ES-I3 (cell line): ENCODE measurements at regions not wholly inside any gene's neighbourhood (a gene's known extent, or its start where the extent isn't known, plus 50 kb on each side); places are given as distances from the start of the nearest gene placed in this dataset.

Experiments used
- H3K36me3 ChIP-seq: 2 replicates; pipeline ENCODE4 v1.6.1; 2013; ENCODE audit warnings: mild to moderate bottlenecking, low read length, control low read depth, moderate library complexity; ENCODE audit not compliant: insufficient read depth
- H3K4me1 ChIP-seq: 2 replicates; pipeline ENCODE4 v1.6.1; 2013; ENCODE audit warnings: mild to moderate bottlenecking, control low read depth, low read length; ENCODE audit not compliant: insufficient read depth
- H3K9ac ChIP-seq: 2 replicates; pipeline ENCODE4 v1.6.1; 2013; ENCODE audit warnings: low read depth, mild to moderate bottlenecking, low read length, moderate library complexity
- H3K9me3 ChIP-seq: 2 replicates; pipeline ENCODE4 v1.6.1; 2013; ENCODE audit warnings: mild to moderate bottlenecking, low read length, moderate library complexity; ENCODE audit not compliant: control insufficient read depth, insufficient read depth

DNA sequence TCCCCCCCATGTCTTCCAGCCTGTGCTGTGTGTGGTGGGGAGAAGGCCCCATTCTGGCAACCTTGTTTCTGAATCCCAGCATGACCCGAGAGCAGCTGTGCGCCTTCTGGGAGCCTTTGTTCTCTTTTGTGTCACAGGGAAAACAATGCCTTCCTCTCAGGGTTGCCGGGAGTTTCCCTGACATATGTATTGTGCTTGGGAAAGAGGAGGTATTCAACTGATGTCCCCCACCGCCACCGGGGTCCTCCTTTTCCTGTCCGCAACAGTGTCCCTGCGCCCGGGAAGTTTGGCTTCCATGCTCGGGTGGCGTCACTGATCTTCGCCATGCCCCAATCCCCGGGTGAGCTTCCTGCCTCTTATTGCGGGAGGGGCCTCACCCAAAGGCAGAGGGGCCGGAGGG lies 77.5 kb upstream of the ASB18 start:
- H3K9me3 ChIP-seq = no peaks in the 10 kb centered on the region
- H3K36me3 ChIP-seq = no peaks in the 10 kb centered on the region
- H3K4me1 ChIP-seq = peaks cover 16% of the 10 kb centered on the region
- H3K9ac ChIP-seq = no peak overlapping the region

DNA sequence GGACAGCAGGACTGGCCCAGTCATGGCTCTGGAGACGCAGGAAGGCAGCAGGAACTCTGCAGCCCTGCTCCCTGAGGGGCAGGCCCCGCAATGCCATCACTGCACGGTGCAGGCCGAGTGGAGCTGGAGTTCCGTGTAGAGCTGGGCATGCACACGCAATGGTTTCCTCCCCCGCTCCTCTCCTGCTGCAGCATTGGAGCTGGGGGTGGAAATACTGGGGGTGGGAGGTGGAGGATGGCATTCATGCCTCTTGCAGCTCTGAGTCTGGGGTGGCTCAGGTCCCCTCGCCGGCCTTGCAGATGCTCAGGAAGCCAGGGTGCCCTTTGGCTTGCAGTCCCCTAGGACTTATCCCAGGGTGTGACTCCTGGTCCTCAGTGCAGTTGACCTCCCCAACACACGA lies 78.3 kb upstream of the ASB18 start:
- Histone ChIP-seq H3K36me3 (no peaks in the 10 kb centered on the region), H3K4me1 (peaks cover 16% of the 10 kb centered on the region), H3K9me3 (no peaks in the 10 kb centered on the region), H3K9ac (no peak overlapping the region)

DNA sequence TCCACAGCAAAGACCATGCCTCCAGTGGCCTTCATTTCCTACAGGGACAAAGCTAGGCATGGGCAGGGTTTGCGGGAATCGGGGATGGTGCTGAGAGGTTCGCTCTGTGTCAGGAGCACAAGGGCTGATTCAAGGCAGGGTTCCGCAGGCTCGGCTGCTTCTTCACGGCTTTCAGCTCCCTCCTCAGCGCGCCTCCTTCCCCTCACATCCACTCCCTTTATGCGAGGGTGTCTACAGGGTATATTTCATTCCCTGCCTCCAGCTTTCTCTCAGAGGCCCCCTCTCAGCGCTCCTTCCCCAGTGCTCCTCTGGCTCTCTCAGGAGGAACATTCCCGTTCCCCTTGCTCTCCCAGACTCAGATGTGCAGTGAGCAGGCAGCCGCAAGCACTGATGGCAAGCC lies 78.7 kb upstream of the ASB18 start:
- H3K4me1 ChIP-seq = peaks cover 16% of the 10 kb centered on the region
- H3K36me3 ChIP-seq = no peaks in the 10 kb centered on the region

DNA sequence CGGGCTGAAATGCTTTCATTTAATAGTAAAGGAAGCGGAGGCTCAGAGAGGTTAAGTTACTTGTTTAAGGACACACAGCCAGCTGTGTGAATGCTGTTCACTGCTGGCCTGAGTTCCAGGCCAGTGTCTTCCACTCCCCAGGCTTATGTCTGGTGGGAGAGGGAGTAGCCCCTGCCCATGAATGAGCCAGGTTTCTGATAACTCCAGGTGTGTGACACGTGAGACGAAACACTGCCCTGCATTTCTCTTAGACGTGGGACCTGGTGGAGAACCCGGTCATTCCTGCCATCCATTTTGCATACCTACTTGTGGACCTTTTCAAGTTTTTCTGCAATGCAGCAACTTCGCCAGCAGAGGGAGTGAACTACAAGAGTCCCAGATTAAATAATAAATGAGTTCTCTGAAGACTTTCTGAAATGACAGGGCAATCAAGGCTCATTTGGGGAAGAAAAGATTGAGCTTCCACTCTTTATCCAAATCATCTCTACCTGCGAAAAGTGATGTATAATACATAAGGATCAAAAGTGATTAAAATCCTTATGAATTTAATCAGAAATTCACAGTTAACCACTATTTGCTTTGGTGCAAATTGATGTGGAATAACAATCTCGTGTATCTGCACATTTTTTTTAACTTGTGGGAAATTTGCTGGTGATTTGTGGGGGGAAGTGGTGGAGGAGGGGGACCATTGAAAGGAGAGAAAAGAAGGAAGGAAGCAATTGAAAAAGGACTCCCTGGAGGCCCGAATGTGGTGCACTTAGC lies 79.4 kb upstream of the ASB18 start:
- Histone ChIP-seq H3K4me1 (peaks cover 16% of the 10 kb centered on the region), H3K9ac (no peak overlapping the region)

More for the DNA sequence above, 78.7 kb upstream of the ASB18 start:
- no peaks in the 10 kb centered on the region for H3K9me3 ChIP-seq
- no peak overlapping the region for H3K9ac ChIP-seq

DNA sequence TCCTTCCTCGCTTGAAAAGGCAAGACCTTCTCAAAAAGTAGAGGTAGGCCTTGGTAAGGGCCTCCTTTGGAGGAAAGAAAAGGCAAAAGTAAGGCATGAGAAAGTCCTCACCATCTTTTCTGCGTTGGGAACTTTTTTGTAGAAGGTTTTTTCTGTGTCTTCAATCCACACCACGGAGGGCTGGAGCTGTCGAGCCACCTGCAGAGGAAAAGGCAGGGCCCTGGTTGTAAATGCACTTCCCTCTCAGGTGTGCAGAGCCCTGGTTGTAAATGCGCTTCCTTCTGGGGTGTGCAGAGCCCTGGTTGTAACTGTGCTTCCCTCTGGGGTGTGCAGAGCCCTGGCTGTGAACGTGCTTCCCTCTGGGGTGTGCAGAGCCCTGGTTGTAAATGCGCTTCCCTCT lies 80.2 kb upstream of the ASB18 start:
- H3K9ac ChIP-seq = no peak overlapping the region
- H3K4me1 ChIP-seq = peaks cover 16% of the 10 kb centered on the region
- H3K36me3 ChIP-seq = no peaks in the 10 kb centered on the region
- H3K9me3 ChIP-seq = no peaks in the 10 kb centered on the region

More for the DNA sequence above, 79.4 kb upstream of the ASB18 start:
- H3K36me3 ChIP-seq = no peaks in the 10 kb centered on the region
- H3K9me3 ChIP-seq = no peaks in the 10 kb centered on the region

DNA sequence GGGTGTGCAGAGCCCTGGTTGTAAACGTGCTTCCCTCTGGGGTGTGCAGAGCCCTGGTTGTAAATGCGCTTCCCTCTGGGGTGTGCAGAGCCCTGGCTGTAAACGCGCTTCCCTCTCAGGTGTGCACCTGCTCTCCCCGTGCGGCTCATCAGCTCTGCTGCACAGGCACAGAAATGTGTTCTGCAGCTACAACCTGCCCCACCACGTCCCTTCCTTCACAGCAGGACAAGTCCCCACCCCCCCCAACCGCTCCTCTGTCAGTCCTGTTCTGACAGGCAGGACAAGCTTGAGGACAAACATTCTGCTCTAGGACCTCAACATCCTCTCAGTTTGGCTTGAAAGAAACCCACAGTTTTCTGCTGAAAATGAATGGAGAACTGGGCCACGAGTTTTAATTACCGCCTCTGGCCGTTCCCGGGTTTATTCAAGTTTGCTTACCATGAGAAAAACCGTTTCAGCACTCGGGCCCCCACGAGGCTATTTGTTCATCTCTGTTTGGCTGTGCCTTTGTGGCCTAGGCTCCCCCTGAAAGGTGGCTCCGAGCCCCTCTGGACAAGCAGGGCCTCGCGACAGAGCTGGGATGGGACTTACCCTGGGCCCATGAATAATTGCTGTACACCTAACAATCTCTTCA lies 81.0 kb upstream of the ASB18 start:
- no peaks in the 10 kb centered on the region for H3K9me3 ChIP-seq
- H3K9ac ChIP-seq = no peak overlapping the region
- H3K36me3 ChIP-seq = no peaks in the 10 kb centered on the region
- H3K4me1 ChIP-seq = peaks cover 16% of the 10 kb centered on the region

DNA sequence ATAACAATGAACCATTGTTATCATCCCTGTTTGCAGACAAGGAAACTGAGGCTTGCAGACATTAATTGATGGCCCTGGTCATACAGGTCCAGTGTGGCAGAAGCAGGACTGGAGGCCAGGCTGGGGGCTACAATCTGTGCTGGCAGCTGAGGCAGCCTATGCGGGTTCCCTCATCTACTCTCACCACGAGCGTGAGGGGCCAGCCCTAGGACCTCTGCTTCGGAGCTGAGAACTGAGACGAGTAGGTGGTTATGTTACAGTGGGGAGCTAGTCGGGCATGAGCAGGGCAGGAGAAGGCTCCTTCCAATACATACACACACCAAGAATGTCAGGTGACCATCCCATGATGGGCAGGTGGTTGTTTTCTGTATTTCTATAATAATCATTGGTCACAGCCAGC lies 82.2 kb upstream of the ASB18 start:
- Histone ChIP-seq H3K4me1 (peaks cover 15% of the 10 kb centered on the region), H3K9ac (no peak overlapping the region), H3K9me3 (no peaks in the 10 kb centered on the region), H3K36me3 (no peaks in the 10 kb centered on the region)

DNA sequence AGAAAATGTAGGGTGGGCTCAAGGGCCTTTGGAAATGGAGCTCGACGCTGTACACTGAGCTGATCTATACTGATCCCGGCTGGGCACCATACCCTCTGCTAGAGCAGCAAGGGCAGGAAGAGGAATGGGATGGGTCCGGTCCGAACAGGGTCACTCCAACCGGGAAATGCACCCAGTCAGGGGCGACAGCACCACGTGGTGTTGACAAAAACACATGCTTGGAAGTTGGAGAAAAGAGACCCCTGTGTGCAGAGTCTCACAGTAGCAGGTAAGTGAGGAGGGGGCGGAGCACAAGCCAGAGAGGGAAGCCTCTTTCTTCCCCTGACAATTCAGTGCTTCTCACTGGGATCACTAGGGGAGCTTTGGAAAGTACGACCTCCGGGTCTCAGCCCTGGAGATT lies 84.1 kb upstream of the ASB18 start:
- H3K4me1 ChIP-seq = peaks cover 6% of the 10 kb centered on the region
- H3K9ac ChIP-seq = no peak overlapping the region
- no peaks in the 10 kb centered on the region for H3K9me3 ChIP-seq
- H3K36me3 ChIP-seq = no peaks in the 10 kb centered on the region

DNA sequence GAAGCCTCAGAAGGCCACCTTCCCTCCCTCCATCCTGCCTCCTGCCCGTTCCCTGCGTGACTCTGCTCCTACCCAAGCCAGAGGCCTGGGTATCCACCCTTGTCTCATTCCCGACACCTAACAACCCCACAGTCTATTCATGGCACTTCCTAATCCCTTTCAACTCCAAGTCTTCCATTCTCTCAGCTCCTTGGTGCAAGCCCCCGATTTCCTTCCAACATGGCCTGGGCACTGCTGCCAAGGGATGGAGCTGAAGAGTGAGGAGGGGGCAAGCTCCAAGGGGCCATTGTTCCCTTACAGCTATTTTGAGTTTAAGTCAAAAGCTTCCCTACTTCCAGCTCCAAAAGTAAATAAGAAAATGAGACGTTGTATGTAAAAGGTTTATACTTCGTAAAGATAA lies 84.8 kb upstream of the ASB18 start:
- peaks cover 3% of the 10 kb centered on the region for H3K4me1 ChIP-seq
- no peaks in the 10 kb centered on the region for H3K9me3 ChIP-seq
- H3K36me3 ChIP-seq = no peaks in the 10 kb centered on the region
- H3K9ac ChIP-seq = no peak overlapping the region

DNA sequence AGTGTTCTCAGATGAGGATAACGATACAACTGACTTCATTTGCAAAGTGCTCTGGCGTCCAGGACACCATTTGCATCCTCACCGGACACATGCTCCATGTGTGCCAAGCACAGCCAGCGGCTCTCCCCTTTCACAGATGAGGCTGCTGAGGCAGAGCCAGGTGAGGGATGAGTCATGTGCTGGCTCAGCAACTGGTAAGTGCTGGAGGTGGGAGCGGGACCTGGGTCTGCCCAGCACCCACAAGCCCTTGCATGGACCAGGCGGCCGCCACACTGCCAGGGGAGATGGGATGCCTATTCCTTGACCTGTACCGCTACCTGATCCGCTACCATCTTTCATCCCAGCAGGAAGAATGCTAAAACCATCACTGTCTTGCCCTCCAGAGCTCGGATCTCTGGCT lies 86.2 kb upstream of the ASB18 start:
- Histone ChIP-seq H3K9ac (no peak overlapping the region), H3K9me3 (no peaks in the 10 kb centered on the region), H3K4me1 (no peaks in the 10 kb centered on the region), H3K36me3 (no peaks in the 10 kb centered on the region)

DNA sequence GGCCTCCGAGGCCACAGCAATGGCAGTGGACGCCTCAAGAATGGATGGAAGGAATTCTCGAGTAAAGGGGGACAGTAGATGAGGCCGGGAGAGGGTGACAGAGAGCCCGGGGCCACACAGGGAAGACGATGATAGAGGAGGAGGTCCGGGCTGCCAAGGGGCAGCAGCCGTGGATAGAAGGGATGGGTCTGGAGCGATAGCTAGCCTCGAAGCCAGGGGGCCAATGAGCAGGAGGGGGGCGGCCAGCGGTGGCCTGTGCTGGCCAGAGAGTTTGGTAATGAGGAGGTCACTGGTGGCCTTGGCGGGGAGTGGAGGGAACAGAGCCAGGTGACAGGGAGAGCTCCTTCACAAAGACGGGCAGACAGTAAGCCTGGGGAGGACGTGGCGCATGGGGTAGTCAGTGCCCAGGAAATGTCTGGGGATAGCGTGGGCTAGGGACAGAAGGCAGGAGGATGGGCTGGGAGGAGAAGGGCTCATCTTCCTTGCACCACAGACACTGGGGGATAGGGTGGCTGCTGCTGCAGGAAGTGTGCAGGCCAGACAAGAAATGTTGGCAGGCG lies 87.8 kb upstream of the ASB18 start:
- H3K9me3 ChIP-seq = no peaks in the 10 kb centered on the region
- no peak overlapping the region for H3K9ac ChIP-seq
- no peaks in the 10 kb centered on the region for H3K4me1 ChIP-seq
- H3K36me3 ChIP-seq = no peaks in the 10 kb centered on the region

DNA sequence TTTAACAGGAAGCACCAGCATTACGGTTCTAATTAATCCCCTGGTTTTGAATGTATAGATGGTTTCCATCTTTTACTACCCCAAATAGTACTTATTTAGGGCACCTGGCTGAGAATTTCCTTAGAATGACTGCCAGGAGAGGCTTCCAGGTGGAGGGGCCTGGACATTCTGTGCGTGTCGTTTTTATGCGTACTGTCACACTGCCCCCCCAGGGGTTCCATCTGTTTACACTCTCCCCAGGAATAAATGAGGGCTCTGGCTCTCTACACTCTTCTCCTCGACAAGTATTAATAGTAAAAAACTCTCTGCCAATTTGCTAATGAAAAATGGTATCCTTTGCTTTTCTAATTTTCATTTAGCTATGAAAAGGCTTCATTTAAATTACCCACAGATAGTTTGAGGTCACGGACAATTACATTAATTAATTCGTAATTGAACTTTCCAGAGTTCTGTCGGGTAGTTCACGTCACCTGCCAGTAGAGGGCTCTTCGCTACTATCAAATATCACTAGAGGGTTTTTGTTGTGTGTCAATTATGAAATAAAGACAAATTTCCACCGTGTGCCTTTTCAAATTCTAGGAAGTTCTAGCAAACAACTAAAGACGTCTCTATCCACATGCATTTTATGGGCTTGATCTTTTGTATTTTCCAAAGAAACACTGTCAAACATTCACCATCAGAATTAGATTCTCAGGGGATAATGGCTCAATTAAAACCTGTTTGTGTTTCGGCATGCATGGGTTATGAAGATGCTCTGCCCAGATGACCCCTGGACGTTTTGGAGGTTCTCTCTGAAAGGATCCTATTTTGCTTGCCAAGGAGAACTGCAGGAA lies 88.8 kb upstream of the ASB18 start:
- H3K9me3 ChIP-seq = no peaks in the 10 kb centered on the region
- H3K4me1 ChIP-seq = no peaks in the 10 kb centered on the region
- no peak overlapping the region for H3K9ac ChIP-seq
- no peaks in the 10 kb centered on the region for H3K36me3 ChIP-seq

DNA sequence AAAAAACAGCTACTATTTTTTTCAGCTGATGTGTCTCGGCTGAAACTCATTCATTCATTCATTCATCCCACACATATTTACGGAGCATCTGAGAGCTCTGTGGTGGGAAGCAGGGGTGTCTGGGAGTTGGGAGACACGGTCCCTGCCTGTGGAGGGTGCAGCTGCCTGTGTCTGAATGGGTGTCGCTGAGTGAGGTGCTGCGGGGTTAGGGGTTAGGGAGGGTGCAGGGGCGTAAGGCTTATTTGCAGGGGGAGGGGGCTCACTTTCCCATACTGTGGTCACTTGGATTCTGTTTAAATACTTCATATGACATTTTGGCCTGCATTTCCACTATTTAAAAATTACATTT lies 89.4 kb upstream of the ASB18 start:
- Histone ChIP-seq H3K4me1 (no peaks in the 10 kb centered on the region), H3K9me3 (no peaks in the 10 kb centered on the region), H3K9ac (no peak overlapping the region)

DNA sequence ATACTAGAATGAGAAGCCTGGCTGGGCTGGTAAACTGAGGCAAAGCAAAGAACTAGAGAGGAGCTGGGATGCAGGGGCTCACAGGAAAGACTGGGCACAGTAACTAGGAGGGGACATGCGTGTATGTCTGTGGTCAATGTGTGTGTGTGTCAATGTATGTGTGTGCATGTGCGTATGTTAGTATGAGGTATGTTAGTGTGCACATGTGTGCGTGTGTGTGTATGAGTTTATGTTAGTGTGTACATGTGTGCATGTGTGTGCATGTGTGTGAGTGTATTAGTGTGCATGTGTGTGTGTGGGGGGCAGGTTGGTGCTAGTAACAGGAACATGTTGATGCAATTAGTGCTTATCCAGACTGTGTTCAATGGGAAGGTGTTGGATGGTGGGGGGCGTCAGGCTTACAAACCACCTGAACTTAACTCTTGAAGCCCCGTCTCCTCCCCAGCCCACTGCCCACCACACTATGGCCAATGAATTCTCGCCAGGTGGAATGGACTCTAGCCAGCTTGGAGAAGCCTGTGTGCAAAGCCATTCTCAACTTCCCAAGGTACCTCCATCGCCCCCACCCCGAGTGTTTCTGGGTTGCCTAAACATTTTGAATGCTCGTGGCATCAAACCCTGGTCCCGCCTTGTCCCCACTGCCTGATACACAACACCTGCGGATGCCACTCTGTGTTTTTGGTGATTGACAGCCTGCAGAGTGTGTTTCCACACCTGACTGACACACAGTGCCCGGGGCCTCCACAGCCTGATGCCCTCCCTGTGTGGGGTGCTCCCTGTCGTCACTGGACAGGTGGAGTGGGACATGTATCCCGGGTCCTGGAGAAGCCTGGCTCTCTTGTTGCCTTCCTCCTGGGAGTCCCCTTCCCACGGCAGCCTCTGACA lies 90.1 kb upstream of the ASB18 start:
- H3K4me1 ChIP-seq = no peaks in the 10 kb centered on the region; the same call in 1 of the 2 replicates
- H3K9me3 ChIP-seq = no peaks in the 10 kb centered on the region
- no peak overlapping the region for H3K9ac ChIP-seq
- no peaks in the 10 kb centered on the region for H3K36me3 ChIP-seq

More for the DNA sequence above, 89.4 kb upstream of the ASB18 start:
- H3K36me3 ChIP-seq = no peaks in the 10 kb centered on the region
